ENCODE measurements at regions not wholly inside any gene's neighbourhood (a gene's known extent, or its start where the extent isn't known, plus 50 kb on each side); places are given as distances from the start of the nearest gene placed in this dataset.

DNA sequence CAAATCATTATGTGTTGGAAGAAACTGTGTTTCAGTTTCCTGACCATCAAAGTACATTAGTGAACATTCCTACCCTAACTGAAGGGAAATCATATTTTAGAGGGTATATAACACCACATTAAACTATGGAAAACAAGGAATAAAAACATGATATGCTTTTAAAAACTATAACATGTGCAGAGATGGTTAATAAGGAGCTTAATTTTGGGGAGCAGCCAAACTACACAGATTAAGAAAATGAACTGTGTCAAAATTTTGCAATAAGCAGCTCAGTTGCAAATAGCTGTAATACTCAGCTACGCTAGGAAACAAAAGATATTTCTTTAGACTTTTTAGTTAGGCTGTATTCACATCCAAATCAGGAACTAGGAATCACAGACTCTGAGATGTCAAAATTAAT, 1115.7 kb upstream of the CELF2 start:
- TF ChIP-seq CTCF (IDR thresholded peaks at IDR 0.05) (no peak), POLR2A (IDR thresholded peaks at IDR 0.05) (no peak)
